ENCODE measurements at regions not wholly inside any gene's neighbourhood (a gene's known extent, or its start where the extent isn't known, plus 50 kb on each side); places are given as distances from the start of the nearest gene placed in this dataset.

- no peaks in the 10 kb centered on the region for H3K36me3 ChIP-seq
- no peaks in the 10 kb centered on the region for H3K27me3 ChIP-seq
- no peaks in the 10 kb centered on the region for H3K9me3 ChIP-seq (ENCODE audit: low read depth)
- no peak for TF ChIP-seq CTCF (IDR thresholded peaks at IDR 0.05; ENCODE audit: low read depth, low read length)
- no peak for DNase-seq (ENCODE audit: low read depth in 1 of 2, low spot score in 1 of 2)
- no peak overlapping the region for H3K27ac ChIP-seq
- no peaks in the 10 kb centered on the region for H3K4me1 ChIP-seq (ENCODE audit: low read depth)
- no peak overlapping the region for H3K4me3 ChIP-seq
Observed at GRCh38 chrX:87327267-87327666, 190.3 kb upstream of the KLHL4 start.

GRCh38 chrX:87337267-87337666 is 180.3 kb upstream of the KLHL4 start:
- Histone ChIP-seq H3K36me3 (no peaks in the 10 kb centered on the region), H3K27ac (no peak overlapping the region), H3K4me1 (ENCODE audit: low read depth) (no peaks in the 10 kb centered on the region), H3K27me3 (no peaks in the 10 kb centered on the region), H3K4me3 (no peak overlapping the region), H3K9me3 (ENCODE audit: low read depth) (no peaks in the 10 kb centered on the region)
- no peak for TF ChIP-seq CTCF (IDR thresholded peaks at IDR 0.05; ENCODE audit: low read depth, low read length)
- DNase-seq (ENCODE audit: low read depth in 1 of 2, low spot score in 1 of 2) = peak in 1 of 2 donors; percentile 1

GRCh38 chrX:87338510-87338909 is 179.1 kb upstream of the KLHL4 start:
- no peaks in the 10 kb centered on the region for H3K27me3 ChIP-seq
- H3K27ac ChIP-seq = no peak overlapping the region
- no peaks in the 10 kb centered on the region for H3K4me1 ChIP-seq (ENCODE audit: low read depth)
- peak; percentile 48 to 54 for DNase-seq (ENCODE audit: low read depth in 1 of 2, low spot score in 1 of 2)
- no peak overlapping the region for H3K4me3 ChIP-seq
- peak; percentile 24 for TF ChIP-seq CTCF (IDR thresholded peaks at IDR 0.05; ENCODE audit: low read depth, low read length)
- H3K36me3 ChIP-seq = no peaks in the 10 kb centered on the region
- H3K9me3 ChIP-seq (ENCODE audit: low read depth) = no peaks in the 10 kb centered on the region

GRCh38 chrX:87370865-87371264 is 146.7 kb upstream of the KLHL4 start:
- no peak for TF ChIP-seq CTCF (IDR thresholded peaks at IDR 0.05; ENCODE audit: low read depth, low read length)

GRCh38 chrX:87374324-87374723 is 143.3 kb upstream of the KLHL4 start:
- no peaks in the 10 kb centered on the region for H3K27me3 ChIP-seq
- no peak overlapping the region for H3K4me3 ChIP-seq
- no peaks in the 10 kb centered on the region for H3K36me3 ChIP-seq
- DNase-seq (ENCODE audit: low read depth in 1 of 2, low spot score in 1 of 2) = no peak
- H3K9me3 ChIP-seq (ENCODE audit: low read depth) = no peaks in the 10 kb centered on the region
- H3K4me1 ChIP-seq (ENCODE audit: low read depth) = no peaks in the 10 kb centered on the region
- no peak for TF ChIP-seq CTCF (IDR thresholded peaks at IDR 0.05; ENCODE audit: low read depth, low read length)
- no peak overlapping the region for H3K27ac ChIP-seq

More at GRCh38 chrX:87370865-87371264, 146.7 kb upstream of the KLHL4 start:
- Histone ChIP-seq H3K4me1 (ENCODE audit: low read depth) (no peaks in the 10 kb centered on the region), H3K36me3 (no peaks in the 10 kb centered on the region), H3K27ac (no peak overlapping the region), H3K9me3 (ENCODE audit: low read depth) (no peaks in the 10 kb centered on the region), H3K27me3 (no peaks in the 10 kb centered on the region), H3K4me3 (no peak overlapping the region)
- DNase-seq (ENCODE audit: low read depth in 1 of 2, low spot score in 1 of 2) = no peak

GRCh38 chrX:87376896-87377295 is 140.7 kb upstream of the KLHL4 start:
- Histone ChIP-seq H3K9me3 (ENCODE audit: low read depth) (no peaks in the 10 kb centered on the region), H3K27me3 (no peaks in the 10 kb centered on the region), H3K4me1 (ENCODE audit: low read depth) (no peaks in the 10 kb centered on the region), H3K4me3 (no peak overlapping the region), H3K36me3 (no peaks in the 10 kb centered on the region), H3K27ac (no peak overlapping the region)
- no peak for TF ChIP-seq CTCF (IDR thresholded peaks at IDR 0.05; ENCODE audit: low read depth, low read length)
- DNase-seq (ENCODE audit: low read depth in 1 of 2, low spot score in 1 of 2) = no peak

All from cardiac muscle cell (in vitro differentiated cells and primary cell).